NCI-H774 (cell line): ENCODE measurements at regions not wholly inside any gene's neighbourhood (a gene's known extent, or its start where the extent isn't known, plus 50 kb on each side); places are given as distances from the start of the nearest gene placed in this dataset.

Experiments
- DNase-seq: peaks from one replicate; lab custom pipeline; 2025; lab: John Stamatoyannopoulos, UW

DNA sequence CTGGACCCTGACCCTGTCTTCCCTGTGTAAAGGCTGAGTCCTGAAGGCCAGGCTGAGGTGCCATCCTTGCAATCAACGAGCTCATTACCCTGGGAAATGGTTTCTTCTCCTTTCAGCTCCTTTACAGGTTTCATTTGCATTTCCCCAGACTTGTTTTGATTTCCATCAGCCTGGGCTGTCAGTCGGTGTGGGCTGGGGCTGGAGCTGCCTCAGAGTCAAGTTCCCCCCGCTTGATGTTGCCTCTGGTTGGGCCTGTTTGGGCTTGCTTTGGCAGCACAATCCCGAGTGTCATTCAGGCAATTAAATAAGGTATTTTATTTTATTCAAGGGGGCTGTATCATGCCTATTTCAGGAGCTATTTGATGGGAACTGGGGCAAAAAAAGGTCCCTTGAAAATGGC, 424.9 kb downstream of the INSC start:
- DNase-seq: no peak

DNA sequence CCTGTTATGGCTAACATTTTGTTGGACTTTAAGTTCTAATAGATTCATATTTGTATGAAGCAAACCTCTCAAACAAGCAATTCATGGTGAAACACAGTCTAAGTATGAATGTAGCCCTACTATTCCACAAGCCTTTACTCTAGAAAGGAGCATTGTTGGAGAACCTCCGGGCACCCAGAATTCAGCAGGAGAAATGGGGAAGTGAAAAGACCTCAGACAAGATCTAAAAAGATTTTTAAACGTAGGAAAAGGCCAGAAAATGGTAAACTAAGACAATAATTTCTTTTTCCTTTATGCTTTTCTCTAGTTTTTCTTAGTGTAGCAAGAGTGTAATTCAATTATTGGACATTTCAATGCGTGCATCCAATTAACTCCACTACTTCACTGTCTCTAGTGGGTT, 426.4 kb downstream of the INSC start:
- no peak for DNase-seq

DNA sequence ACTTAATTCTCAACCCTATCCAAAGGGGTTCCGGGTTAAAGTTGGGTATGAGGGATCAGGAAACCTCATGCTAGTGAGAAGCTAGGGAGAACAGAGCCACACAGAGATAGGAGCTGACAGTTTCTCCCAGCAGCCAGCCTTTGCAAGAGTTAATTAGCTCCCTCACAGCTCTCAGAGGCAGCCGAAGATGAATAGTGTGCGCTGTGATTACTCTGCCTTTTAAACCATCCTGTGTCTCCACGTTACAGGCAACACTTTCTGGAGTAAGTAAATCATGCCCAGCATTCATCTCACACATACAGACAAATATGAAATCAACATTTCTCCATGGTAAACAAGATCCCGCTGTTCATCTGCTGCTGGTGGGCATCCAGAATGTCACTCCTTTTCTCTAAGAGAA, 429.6 kb downstream of the INSC start:
- no peak for DNase-seq

DNA sequence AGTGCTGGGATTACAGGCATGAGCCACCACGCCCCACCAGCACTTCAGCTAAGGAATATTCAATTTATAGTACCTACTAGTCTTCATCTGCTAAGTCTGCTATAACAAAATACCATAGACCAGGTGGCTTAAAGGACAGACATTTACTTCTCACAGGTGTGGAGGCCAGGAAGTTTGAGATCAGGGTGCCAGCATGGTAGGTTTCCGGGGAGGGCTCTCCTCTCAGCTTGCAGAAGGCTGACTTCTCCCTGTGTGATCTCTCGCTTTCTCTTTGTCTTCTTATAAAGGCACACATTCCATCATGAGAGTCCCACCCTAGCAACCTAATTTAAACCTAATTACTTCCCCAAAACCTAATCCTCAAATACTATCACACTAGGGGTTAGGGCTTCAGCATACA, 433.0 kb downstream of the INSC start:
- no peak for DNase-seq

DNA sequence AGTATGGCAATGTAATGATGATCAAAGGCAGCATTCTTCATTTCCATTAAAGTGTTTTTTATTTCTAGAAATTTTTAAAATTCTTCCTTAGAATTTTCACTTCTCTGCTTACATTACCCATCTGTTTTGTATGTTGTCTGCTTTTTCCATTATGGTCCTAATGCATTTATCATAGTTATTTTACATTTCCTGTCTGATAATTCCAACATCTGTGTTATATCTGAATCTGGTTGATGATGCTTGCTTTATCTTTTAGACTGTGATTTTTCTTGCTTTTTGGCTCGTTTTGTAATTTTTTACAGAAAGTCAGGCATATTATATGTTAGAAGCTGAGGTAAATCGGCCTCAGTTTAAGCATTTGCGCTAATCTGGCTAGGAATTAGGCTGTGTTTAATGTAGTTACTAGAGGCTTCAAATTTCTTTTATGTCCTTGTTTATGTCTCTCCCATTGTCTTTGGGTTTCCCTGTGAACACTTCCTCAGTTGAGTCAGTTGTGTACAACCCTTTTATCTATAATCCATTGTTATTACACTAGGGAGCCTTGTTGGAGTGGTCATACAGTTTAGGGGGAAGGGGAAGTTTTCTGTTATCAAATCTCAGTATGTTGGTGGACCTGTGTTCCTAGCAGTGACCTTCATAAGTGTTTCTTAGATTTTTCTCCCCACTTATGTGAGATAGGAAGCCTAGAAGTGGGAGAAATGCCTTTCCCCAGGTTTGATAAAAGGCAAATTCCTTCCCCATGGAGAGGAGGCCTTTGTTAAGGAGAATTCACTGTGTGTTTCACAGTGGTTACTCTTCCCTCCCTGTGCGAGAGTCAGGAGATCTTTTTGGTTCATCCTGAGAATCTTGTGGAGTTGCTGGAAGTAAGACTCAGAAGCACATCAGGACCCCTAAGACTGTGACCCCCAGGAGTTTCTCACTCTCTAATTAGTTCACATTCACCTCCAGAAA, 437.5 kb downstream of the INSC start:
- no peak for DNase-seq

DNA sequence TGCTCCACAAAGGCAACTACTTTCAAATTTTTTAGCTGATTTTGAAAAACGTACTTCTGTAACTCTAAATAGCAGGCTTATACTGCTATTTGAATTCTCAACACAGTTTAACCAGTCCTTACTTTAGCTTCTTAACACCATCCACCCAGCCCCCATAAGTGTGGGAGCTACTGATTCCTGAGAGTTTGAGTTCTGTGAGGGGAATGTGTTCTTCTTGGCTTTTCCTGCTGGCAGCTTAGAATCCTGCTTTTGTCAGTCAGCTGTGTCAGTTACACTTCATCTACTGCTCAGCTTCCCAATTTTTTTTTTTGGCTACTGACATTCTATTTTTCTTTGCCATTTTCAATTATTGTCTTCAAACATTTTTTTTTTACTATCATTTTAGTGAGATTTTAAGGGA, 440.4 kb downstream of the INSC start:
- no peak for DNase-seq

DNA sequence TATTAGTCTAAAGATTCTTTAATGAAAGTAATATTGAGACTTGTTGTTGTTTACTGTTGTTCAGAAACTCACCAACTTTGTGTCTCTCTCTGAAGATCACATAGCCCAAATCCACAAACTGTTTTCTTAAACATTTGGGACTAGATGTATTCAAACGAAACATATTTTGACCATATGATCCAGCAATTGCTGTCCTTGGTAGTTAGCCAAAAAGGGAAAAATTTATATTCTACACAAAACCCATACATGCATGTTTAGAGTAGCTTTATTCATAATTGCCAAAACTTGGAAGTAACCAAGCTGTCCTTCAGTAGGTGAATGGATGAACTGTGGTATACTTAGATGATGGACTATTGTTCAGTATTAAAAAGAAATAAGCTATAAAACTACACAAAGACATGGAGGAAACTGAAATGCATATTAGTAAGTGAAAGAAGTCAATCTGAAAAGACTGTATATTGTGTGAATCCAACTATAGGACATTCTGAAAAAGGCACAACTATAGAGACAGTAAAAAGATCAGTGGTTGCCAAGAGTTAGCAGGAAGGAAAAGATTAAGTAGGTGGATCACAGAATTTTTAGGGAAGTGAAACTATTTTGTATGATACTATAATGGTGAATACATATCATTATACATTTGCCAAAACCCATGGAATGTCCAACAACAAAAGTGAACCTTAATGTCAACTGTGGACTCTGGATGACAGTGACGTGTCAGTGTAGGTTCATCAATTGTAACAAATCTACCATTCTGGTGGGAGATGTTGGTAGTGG, 442.9 kb downstream of the INSC start:
- no peak for DNase-seq

DNA sequence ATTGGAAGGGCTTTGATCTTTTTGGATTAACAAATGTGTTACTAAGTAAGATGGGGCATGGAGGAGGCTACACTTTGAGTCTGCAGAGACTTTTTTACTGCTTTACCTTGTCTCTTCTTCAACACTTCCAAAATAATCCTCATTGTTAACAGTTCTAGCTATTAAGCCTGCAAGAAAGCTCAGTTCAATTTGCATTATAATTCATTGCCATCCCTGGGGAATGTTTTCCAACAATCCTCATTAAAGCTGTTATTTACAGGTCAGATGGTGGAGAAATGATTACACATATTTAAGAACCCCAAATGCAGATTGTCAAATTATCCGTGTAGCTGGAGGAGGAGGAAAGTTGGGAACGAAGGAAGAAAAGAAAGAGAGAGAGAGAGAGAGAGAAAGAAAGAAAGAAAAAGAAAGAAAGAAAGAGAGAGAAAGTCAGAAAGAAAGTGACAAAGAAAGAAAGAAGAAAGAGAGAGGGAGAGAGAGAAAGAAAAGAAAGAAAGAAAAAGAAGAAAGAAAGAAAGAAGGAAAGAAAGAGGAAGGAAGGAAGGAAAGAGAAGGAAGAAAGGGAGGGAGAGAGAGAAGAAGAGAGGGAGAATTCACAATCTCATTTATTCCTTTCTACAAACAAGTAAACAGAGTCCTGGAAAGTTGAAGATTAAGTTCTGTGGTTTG, 443.9 kb downstream of the INSC start:
- no peak for DNase-seq

DNA sequence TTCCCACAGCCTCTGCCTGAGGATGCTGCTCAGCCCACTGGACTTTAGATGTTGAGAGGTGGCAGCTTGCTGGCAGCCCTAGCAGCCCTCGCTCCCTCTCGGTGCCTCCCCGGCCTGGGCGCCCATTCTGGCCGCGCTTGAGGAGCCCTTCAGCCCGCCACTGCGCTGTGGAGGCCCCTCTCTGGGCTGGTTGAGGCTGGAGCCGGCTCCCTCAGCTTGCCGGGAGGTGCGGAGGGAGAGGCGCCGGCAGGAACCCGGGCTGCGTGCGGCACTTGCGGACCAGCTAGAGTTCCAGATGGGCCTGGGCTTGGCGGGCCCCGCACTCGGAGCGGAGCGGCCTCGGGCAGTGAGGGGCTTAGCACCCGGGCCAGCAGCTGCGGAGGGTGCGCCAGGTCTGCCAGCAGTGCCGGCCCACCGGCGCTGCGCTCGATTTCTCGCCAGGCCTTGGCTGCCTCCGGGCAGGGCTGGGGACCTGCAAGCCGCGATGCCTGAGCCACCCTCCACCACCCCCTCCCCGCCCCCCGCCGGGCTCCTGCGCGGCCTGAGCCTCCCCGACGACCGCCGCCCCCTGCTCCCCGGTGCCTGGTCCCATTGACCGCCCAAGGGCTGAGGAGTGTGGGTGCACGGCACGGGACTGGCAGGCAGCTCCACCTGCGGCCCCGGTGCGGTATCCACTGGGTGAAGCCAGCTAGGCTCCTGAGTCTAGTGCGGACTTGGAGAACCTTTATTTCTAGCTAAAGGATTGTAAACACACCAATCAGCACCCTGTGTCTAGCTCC, 446.2 kb downstream of the INSC start:
- DNase-seq: no peak

DNA sequence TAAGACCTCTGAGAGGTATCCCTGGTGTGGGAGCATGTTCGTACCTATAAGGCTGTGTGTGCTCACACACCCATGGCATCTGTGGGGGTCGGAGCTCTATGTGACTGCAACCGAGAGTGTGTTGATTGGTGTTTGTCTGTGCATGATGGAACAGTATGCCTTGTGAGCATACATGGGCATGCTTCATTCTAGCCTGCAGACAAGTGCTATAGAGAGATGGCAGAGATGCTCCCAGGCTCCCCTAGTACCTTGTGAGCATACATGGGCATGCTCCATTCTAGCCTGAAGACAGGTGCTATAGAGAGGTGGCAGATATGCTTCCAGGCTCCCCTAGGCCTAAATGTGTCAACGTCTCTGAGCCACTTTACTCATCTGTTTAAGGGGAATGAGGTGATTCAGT, 447.5 kb downstream of the INSC start:
- no peak for DNase-seq

DNA sequence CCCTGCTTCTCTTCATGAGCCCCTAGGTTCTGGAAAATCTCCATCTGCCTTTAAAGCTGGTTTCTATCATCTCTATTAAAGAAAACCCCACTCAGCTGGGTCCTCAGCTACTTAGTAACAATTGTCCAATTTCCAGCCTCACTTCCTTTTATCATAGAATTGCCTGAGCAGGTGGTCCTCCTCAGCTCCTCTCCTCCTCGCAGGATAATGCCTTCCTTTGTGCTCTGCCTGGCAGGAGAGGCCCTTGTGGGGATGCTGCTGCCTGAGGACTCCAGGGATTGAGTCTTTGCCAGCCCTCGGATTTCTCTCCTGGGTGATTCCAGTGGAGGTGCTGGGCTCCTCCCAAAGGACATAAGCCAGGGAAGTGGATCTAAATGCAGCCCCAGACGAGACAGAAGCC, 448.3 kb downstream of the INSC start:
- no peak for DNase-seq

DNA sequence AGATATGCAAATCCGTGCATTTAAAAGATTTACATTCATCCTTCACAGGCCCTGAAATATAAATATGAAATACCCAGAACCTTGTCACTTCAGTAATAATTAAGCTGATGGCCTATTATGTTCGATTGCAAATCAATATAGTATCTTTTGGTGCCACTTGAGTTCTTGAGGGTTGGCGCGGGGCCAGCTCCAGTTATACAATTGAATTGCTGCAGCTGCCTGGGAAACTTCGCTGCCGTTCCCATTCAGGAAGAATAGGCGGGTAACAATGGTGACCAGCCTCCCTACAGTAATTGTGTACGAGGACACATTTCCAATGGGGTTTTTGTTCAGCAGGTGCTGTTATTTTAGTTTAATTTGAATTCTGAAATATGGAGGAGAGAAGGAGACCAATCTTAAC, 451.2 kb downstream of the INSC start:
- peak; percentile 79 for DNase-seq

DNA sequence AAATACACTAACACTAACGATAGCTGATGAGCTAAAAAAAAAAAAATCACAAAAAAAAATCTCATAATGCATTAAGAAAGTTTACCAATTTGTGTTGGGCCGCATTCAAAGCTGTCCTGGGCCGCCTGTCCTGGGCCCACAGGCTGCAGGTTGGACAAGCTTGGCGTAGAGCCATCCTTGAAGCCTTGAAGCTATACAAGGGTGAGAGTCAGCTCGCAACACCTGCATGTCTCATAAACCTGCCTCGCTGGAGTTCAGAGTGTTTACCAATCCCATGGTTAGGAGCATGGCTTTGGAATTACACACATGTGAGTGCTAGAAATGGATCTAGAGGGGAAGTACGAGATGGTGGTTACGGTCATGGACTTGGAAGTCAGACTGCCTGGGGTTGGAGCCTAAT, 453.7 kb downstream of the INSC start:
- DNase-seq: peak; percentile 56

DNA sequence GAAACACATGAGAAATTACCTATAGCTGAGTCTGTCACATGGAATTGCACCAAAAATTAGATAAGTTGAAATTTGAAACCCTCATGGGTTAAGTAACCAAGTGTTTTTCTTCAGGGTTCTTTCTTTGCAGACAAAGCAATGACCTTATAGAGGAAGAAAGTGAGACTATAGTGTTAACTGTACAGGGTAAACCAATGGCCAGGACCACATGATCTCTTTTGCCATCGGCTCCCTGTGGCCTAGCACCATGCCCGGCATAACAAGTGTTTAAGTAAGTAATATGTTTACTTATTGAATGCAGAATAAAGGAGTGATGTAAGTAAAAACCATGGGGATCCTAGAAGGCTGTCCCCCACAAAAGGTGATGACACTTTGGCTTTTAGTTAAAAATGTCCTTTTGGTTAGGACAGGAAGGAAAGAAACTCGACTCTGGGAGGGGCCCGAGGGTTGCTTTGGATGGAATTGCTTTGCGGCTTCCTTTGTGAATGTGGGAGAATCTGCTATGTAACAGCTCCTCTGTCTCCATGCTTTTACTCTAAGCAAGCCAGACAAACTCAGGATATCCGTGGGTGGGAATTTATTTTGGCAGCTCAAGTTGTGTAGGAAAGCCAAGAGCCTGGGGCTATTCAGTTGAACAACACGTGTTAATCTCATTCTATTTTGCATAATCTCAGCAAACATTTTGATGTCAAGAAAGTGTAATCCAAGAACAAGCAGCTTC, 454.7 kb downstream of the INSC start:
- no peak for DNase-seq

DNA sequence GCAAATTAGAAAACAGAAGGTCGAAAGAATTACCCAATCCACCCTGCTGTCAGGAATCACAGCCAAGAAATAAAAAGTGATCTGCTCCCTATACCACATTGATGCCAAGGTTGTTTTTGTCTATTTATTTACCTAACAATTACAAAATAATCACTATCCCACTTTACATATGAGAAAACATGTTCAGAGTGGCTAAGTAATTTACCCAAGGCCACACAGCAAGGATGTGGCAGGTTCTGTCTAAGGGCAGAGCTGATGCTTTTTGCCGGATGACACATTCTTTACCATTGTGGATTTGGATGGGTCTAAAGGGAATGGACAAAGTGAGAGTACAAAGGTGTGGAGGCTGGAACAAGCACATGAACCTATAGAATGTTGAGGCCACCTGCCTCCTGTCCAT, 460.7 kb downstream of the INSC start:
- DNase-seq: no peak

DNA sequence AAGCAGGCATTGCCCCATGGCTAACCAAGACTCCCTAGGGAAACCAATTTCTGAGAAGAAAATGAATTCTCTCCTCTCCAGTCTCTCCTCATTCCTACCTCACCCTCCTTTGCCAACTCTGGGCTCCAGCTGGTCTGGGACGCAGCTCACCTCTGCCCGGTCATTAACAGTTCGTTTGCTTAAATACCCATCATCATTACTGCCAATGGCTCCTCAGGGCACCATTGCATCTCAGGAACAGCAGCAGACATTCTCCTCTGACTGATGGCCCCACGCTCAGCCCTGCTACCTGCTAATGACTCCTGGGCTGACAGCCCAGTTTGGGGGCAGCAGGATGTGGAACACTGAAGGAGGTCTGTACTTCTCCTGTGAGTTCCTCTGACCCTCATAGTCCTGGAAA, 462.0 kb downstream of the INSC start:
- no peak for DNase-seq

DNA sequence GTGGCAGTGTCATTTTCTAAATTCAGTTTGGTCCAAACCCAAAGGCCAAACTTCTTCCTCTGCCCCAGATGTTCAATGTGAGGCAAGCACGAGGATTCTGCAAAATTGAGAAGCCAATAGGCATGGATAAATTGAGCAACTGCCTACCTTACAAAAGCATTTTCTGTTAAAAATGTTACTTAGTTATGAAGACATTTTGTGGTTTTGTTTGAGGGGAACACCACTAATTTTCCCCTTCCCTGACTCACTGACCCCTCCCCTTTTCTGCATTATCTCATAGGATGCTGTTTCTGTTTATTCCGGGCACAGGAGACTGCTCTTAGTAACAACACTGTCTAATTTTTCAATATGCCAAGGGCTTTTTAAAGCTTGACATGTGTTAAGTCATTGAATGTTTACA, 462.8 kb downstream of the INSC start:
- DNase-seq: no peak

DNA sequence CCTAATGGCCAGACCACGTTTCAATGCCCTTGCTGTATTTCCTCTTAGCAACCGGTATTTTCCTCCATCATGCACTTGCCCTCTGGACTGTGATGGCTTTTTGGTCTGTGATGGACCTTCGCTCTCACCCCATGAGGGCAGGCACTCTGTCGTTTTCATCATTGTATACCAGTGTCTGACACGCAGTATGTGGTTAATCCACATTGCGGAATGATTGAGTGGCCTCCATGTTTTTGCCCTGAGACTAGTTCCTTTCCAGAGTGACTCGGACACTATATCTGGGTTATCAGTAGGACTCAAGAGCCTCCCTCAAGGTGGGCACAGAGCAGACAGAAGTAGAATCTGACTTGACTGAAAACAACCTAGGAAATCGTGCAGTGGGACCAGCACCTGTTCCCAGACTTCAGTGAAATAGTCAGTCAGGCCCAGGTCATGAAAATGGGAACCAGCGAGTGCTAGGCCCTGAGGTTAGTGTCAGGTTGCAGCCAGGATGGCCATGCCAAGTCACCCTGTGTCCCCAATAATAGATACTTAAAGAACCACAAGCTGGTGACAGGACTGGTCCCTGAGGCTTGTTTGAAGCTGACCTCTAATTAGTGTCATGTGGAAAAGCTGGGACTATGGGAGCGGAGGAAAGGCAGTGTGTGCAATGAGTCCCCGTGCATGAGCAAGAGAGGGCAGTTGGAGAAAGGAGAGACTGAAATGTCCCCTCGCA, 464.7 kb downstream of the INSC start:
- no peak for DNase-seq

DNA sequence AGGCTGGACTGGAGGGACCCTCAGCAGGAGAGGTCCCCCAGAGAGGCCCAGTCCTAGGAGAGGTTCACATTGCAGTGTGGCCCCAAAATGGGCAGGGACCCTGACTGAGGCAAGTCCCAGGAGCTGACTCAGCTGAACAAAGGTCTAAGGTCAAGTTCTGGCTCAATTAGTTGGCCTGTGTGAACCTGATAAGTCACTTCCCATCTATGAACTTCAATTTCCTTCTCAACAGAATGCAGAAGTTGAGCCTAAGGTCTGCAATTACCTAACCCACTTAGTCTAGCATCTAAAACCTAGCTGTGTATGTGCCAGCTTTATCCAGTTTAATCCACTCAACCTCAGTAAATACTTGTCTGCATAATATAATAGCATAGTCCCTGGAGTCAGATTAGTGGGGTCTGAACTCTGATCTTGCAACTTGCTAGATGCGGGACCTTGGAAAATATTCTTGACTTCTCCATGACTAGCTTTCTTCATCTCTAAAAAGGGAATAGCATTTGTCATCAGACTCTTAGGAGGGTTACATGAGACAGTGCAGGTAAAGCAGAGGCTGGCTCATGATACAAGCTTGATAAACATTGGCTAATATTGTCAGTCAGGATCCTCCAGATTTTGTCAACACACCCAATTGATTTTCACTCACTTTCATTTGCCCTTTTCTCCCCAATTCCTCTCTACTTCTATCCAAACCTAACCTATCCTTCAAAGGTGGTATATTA, 465.5 kb downstream of the INSC start:
- DNase-seq: no peak

DNA sequence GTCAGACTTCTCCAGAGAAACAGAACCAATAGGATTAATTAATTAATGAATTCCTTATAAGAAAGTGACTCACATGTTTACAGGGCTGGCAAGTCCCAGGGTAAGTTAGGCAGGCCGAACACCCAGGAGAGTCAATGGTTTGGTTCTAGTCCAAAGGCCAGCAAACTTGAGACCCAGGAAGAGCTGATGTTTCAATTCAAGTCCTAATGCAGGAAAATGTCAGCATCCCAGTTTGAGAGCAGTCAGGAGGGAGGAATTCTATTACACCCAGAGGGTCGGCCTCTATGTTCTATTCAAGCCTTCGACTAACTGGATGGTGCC, 466.0 kb downstream of the INSC start:
- no peak for DNase-seq
